Ascending aorta (tissue), 2 donors: ENCODE measurements at regions not wholly inside any gene's neighbourhood (a gene's known extent, or its start where the extent isn't known, plus 50 kb on each side); places are given as distances from the start of the nearest gene placed in this dataset.

ENCODE experiments used
- DNase-seq, 2 donors: peaks; one replicate each; pipeline ENCODE4 v3.0.0-alpha.2; 2019; ENCODE audit warnings: low spot score in 2 of 2
- H3K27ac ChIP-seq, 2 donors: fragments of 200-600 bp; sonication (generic); one replicate each; pipeline ENCODE4 v1.5.1; 2016 to 2017; ENCODE audit warnings: mild to moderate bottlenecking in 1 of 2
- H3K27me3 ChIP-seq: fragments of 200-600 bp; sonication (generic); one replicate; pipeline ENCODE4 v1.5.1; 2017
- H3K36me3 ChIP-seq, 2 donors: fragments of 200-600 bp; sonication (generic); one replicate each; pipeline ENCODE4 v1.5.1; 2016
- H3K4me1 ChIP-seq, 2 donors: fragments of 200-600 bp; sonication (generic); one replicate each; pipeline ENCODE4 v1.5.1; 2016 to 2017; ENCODE audit warnings: mild to moderate bottlenecking in 1 of 2
- H3K4me3 ChIP-seq, 2 donors: fragments of 200-600 bp; sonication (generic); one replicate each; pipeline ENCODE4 v1.5.1; 2016 to 2017; ENCODE audit warnings: mild to moderate bottlenecking in 1 of 2
- H3K9me3 ChIP-seq, 2 donors: fragments of 200-600 bp; sonication (generic); one replicate each; pipeline ENCODE4 v1.5.1; 2016
- intact Hi-C: fragments of 100-400 bp; cut with DNase I; formaldehyde crosslinking; loops from one replicate; pipeline ENCODE4 v1.15.1; 2023
- TF ChIP-seq, protein P1 (sequence below), 3 experiments: fragments of 200-600 bp in 2 of 3; fragments of 450-650 bp in 1 of 3; sonication (generic) in 2 of 3; IDR thresholded peaks; one replicate each; pipeline ENCODE4 v1.5.1; 2016 to 2019; ENCODE audit warnings: antibody characterized with exemption in 3 of 3, mild to moderate bottlenecking in 1 of 3, moderate library complexity in 1 of 3

DNA sequence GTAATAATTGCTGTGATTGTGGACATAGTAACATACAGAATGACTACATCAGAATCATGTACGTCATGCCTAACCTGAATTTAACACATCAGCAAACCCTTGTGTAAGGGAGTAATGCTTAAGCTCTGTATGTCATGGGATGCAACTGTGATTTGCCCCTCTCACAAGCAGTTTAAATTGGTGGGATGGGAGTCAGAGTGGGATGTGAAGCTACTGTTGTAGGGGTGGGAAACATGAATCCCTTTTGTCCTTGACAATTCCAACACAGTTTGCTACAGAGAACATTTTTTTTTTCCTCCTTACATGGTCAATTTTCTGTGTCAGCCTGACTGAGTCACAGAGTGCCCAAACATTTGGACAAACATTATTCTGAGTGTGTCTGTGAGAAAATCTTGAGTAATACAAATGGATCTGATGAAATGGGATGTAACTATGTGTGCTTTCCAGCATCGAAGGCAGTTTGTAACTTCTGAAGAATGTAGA, 392.8 kb downstream of the GPM6A start:
- no peaks in the 10 kb centered on the region for H3K36me3 ChIP-seq
- peaks cover 0 to 7% of the 10 kb centered on the region in 2 donors for H3K4me1 ChIP-seq
- TF ChIP-seq, protein P1, sequence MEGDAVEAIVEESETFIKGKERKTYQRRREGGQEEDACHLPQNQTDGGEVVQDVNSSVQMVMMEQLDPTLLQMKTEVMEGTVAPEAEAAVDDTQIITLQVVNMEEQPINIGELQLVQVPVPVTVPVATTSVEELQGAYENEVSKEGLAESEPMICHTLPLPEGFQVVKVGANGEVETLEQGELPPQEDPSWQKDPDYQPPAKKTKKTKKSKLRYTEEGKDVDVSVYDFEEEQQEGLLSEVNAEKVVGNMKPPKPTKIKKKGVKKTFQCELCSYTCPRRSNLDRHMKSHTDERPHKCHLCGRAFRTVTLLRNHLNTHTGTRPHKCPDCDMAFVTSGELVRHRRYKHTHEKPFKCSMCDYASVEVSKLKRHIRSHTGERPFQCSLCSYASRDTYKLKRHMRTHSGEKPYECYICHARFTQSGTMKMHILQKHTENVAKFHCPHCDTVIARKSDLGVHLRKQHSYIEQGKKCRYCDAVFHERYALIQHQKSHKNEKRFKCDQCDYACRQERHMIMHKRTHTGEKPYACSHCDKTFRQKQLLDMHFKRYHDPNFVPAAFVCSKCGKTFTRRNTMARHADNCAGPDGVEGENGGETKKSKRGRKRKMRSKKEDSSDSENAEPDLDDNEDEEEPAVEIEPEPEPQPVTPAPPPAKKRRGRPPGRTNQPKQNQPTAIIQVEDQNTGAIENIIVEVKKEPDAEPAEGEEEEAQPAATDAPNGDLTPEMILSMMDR (IDR thresholded peaks at IDR 0.05), result no peak
- no peak for DNase-seq
- intact Hi-C loops, result no loop called here
- no peak overlapping the region for H3K4me3 ChIP-seq
- H3K27ac ChIP-seq, result peak overlapping the region; percentile 65 to 68
- no peaks in the 10 kb centered on the region for H3K27me3 ChIP-seq
- peaks cover 0 to 11% of the 10 kb centered on the region in 2 donors for H3K9me3 ChIP-seq

DNA sequence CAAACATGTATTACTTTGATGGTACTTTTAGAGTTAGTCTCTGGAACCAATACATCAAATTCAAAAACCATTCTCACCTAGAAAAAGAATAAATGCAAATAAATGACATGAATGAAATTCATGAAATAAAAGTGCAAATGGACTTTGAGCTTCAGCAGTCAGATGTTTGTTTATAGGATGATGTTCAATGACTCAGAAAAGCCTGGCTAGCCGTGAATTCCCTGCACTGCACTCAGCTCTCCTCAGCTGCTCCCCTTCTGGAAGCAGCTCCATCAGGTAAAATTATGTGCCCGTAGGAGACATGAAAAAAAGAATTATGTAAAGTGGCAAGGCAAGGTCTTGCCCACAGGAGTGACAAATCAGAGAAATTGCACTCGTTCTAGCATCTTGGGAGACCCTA, 390.6 kb downstream of the GPM6A start:
- H3K27me3 ChIP-seq, result no peaks in the 10 kb centered on the region
- peaks cover 0 to 7% of the 10 kb centered on the region in 2 donors for H3K4me1 ChIP-seq
- H3K4me3 ChIP-seq, result no peak overlapping the region
- no peaks in the 10 kb centered on the region for H3K36me3 ChIP-seq
- DNase-seq, result no peak
- TF ChIP-seq, protein P1 (IDR thresholded peaks at IDR 0.05), result no peak
- intact Hi-C loops, result no loop called here
- H3K9me3 ChIP-seq, result peaks cover 0 to 9% of the 10 kb centered on the region in 2 donors
- H3K27ac ChIP-seq, result no peak overlapping the region

DNA sequence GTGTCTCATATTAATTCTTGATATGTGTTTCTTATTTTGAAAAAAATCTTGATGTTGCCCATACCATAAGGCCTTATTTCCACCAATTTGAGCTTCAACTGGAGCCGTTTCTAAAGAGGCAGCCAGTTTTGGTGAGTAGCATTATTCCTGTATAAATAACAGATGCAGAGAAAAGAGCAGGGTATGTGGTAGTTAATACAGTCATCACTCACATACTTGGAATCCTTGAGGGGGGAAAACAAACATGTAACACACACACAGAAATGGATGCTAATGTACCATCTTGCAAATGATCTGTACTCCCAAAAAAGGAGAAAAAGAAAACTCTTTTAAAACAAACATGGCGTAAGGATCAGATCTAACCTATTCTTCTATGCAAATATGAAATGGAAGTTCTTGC, 389.7 kb downstream of the GPM6A start:
- TF ChIP-seq, protein P1 (IDR thresholded peaks at IDR 0.05), result no peak

DNA sequence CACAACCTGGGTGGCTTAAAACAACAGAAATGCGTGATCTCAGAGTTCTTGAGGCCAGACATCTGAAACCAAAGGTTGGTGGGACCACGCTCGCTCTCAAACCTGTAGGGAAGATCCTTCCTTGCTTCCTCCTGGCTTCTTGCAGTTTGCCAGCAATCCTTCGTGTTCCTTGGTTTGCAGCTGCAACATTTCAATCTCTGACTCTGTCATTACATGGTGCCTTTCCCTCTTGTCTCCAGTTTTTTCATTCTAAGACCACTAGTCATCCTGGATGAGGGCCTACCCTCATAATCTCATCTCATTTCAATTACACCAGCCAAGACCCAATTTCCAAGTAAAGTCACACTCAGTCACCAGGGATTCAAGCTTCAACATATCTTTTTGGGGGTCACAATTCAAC, 388.0 kb downstream of the GPM6A start:
- TF ChIP-seq, protein P1 (IDR thresholded peaks at IDR 0.05), result no peak
- no peak for DNase-seq
- Histone ChIP-seq H3K4me1 (no peaks in the 10 kb centered on the region), H3K27me3 (no peaks in the 10 kb centered on the region), H3K9me3 (no peaks in the 10 kb centered on the region), H3K4me3 (no peak overlapping the region), H3K27ac (no peak overlapping the region), H3K36me3 (no peaks in the 10 kb centered on the region)
- intact Hi-C loops, result no loop called here

More for the DNA sequence above, 389.7 kb downstream of the GPM6A start:
- Histone ChIP-seq H3K4me1 (peaks cover 0 to 7% of the 10 kb centered on the region in 2 donors), H3K4me3 (no peak overlapping the region), H3K27ac (no peak overlapping the region), H3K27me3 (no peaks in the 10 kb centered on the region), H3K36me3 (no peaks in the 10 kb centered on the region), H3K9me3 (peaks cover 0 to under 1% of the 10 kb centered on the region in 2 donors)
- intact Hi-C loops, result no loop called here
- DNase-seq, result no peak

DNA sequence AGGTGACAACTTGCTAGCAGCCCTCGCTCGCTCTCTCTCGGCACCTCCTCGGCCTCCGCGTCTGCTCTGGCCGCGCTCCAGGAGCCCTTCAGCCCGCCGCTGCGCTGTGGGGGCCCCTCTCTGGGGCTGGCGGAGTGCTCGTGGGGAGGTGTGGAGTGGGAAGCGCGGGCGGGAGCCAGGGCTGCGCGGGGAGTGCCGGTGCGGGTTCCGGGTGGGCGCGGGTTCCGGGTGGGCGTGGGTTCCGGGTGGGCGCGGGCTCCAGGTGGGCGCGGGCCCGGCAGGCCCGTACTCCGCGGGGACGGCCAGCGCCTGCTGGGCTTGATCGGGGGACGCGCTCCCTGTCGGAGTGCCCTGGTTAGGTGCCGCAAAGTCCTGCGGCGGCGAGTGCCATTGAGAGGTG, 384.3 kb downstream of the GPM6A start:
- H3K27ac ChIP-seq, result no peak overlapping the region
- no peaks in the 10 kb centered on the region for H3K27me3 ChIP-seq
- DNase-seq, result no peak
- intact Hi-C loops, result no loop called here
- no peaks in the 10 kb centered on the region for H3K36me3 ChIP-seq
- TF ChIP-seq, protein P1 (IDR thresholded peaks at IDR 0.05), result no peak
- H3K4me1 ChIP-seq, result no peaks in the 10 kb centered on the region
- no peaks in the 10 kb centered on the region for H3K9me3 ChIP-seq
- peak overlapping the region in 1 of 2 donors; percentile 49 for H3K4me3 ChIP-seq

DNA sequence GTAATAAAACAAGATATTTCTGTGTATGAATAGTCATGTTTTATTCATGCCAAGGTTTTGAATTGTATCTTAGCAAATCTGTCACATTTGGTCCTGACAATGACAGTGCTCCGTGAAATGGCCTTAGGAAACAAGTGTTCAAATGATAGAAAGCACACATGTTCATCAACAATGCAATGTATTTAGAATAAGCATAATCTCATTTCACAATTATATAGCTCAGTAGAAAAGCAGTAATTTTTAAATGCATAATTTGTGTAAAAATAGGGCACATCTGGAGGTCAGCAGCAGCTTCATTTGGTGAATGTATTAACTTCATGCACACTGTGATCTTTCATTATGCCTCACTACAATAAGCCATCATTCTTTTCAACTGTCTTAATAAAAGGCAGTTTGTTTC, 380.4 kb downstream of the GPM6A start:
- Histone ChIP-seq H3K36me3 (no peaks in the 10 kb centered on the region), H3K9me3 (no peaks in the 10 kb centered on the region), H3K4me1 (no peaks in the 10 kb centered on the region), H3K27me3 (no peaks in the 10 kb centered on the region), H3K27ac (no peak overlapping the region), H3K4me3 (no peak overlapping the region)
- intact Hi-C loops, result no loop called here
- TF ChIP-seq, protein P1 (IDR thresholded peaks at IDR 0.05), result no peak
- DNase-seq, result no peak
